NB4 (cell line): ENCODE measurements at regions not wholly inside any gene's neighbourhood (a gene's known extent, or its start where the extent isn't known, plus 50 kb on each side); places are given as distances from the start of the nearest gene placed in this dataset.

Source experiments
- MYC ChIP-seq: IDR thresholded peaks from 2 replicates; pipeline ENCODE4 v1.6.1; 2011; ENCODE audit warnings: low read depth, low read length
- POLR2A ChIP-seq: IDR thresholded peaks from 2 replicates; pipeline ENCODE4 v1.6.1; 2011; ENCODE audit warnings: mild to moderate bottlenecking; ENCODE audit not compliant: insufficient read length; ENCODE audit errors: extremely low read depth
- TF ChIP-seq, protein P1 (sequence below): IDR thresholded peaks from one replicate; pipeline ENCODE4 v1.5.1; 2012; ENCODE audit warnings: low read depth, low read length
- TF ChIP-seq, protein P2 (sequence below): IDR thresholded peaks from 2 replicates; pipeline ENCODE4 v1.6.1; 2011; ENCODE audit warnings: low read depth, low read length

DNA sequence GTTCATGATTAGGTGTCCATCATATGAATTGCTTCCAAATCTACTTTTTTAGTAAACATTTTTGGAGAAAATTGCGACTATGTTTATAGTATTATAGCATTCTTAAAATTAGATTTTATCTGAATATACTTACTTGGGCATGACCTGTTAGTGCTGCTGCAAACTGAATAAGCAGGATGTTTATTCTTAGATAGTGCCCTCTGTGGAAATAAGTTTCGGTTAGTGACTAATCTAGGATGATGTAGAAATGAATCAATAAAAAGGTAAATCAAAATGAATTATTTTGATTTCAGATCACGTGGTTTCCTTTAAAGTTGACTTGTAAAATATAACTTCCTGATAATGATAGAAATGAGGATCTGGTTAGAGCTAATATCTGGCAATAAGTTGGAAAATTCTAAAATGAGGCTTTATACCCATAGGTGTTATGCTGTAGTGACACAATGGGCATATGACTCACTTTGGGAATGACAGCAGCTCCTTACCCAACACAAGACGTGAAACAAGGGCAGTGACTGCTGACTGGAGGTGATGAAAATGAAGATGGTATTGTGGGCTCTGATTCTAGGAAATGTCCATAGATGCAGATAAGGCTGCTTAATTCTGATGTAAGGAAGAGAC lies 165.8 kb upstream of the TCF4 start:
- TF ChIP-seq, protein P1, sequence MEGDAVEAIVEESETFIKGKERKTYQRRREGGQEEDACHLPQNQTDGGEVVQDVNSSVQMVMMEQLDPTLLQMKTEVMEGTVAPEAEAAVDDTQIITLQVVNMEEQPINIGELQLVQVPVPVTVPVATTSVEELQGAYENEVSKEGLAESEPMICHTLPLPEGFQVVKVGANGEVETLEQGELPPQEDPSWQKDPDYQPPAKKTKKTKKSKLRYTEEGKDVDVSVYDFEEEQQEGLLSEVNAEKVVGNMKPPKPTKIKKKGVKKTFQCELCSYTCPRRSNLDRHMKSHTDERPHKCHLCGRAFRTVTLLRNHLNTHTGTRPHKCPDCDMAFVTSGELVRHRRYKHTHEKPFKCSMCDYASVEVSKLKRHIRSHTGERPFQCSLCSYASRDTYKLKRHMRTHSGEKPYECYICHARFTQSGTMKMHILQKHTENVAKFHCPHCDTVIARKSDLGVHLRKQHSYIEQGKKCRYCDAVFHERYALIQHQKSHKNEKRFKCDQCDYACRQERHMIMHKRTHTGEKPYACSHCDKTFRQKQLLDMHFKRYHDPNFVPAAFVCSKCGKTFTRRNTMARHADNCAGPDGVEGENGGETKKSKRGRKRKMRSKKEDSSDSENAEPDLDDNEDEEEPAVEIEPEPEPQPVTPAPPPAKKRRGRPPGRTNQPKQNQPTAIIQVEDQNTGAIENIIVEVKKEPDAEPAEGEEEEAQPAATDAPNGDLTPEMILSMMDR, result no peak
- TF ChIP-seq, protein P2, sequence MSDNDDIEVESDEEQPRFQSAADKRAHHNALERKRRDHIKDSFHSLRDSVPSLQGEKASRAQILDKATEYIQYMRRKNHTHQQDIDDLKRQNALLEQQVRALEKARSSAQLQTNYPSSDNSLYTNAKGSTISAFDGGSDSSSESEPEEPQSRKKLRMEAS, result no peak
- no peak for TF ChIP-seq POLR2A
- TF ChIP-seq MYC, result no peak
